Testis (tissue), 2 donors: ENCODE measurements at regions not wholly inside any gene's neighbourhood (a gene's known extent, or its start where the extent isn't known, plus 50 kb on each side); places are given as distances from the start of the nearest gene placed in this dataset.

ENCODE experiments used
- POLR2A ChIP-seq: fragments of 450-650 bp; IDR thresholded peaks from one replicate; pipeline ENCODE4 v1.6.1; 2017; ENCODE audit warnings: antibody characterized with exemption, mild to moderate bottlenecking, moderate library complexity
- TF ChIP-seq, protein P1 (sequence below), 3 experiments: fragments of 450-650 bp in 2 of 3; fragments of 200-600 bp in 1 of 3; sonication (generic) in 1 of 3; IDR thresholded peaks; one replicate each; pipeline ENCODE4 v1.5.1; 2016 to 2019; ENCODE audit warnings: antibody characterized with exemption in 3 of 3, mild to moderate bottlenecking in 2 of 3, moderate library complexity in 1 of 3

- TF ChIP-seq, protein P1, sequence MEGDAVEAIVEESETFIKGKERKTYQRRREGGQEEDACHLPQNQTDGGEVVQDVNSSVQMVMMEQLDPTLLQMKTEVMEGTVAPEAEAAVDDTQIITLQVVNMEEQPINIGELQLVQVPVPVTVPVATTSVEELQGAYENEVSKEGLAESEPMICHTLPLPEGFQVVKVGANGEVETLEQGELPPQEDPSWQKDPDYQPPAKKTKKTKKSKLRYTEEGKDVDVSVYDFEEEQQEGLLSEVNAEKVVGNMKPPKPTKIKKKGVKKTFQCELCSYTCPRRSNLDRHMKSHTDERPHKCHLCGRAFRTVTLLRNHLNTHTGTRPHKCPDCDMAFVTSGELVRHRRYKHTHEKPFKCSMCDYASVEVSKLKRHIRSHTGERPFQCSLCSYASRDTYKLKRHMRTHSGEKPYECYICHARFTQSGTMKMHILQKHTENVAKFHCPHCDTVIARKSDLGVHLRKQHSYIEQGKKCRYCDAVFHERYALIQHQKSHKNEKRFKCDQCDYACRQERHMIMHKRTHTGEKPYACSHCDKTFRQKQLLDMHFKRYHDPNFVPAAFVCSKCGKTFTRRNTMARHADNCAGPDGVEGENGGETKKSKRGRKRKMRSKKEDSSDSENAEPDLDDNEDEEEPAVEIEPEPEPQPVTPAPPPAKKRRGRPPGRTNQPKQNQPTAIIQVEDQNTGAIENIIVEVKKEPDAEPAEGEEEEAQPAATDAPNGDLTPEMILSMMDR (IDR thresholded peaks at IDR 0.05): no peak
- no peak for TF ChIP-seq POLR2A
Measured at GRCh38 chr2:38466409-38466808, 89.3 kb upstream of the ATL2 start.
